ENCODE measurements at regions not wholly inside any gene's neighbourhood (a gene's known extent, or its start where the extent isn't known, plus 50 kb on each side); places are given as distances from the start of the nearest gene placed in this dataset.
"Not testable (repeated sequence)": the region's sequence is repeated elsewhere in the genome, so short reads cannot be mapped to it uniquely, and the experiment has no call there.

- no peaks in the 10 kb centered on the region for H3K36me3 ChIP-seq
- H3K9me3 ChIP-seq: peaks cover 0 to 26% (median 10%) of the 10 kb centered on the region in 8 donors
- DNase-seq: no peak
- no peak overlapping the region for H3K27ac ChIP-seq
- no peak for TF ChIP-seq POLR2A (IDR thresholded peaks at IDR 0.05)
- no peak for TF ChIP-seq CTCF (IDR thresholded peaks at IDR 0.05 in 8 of 11, conservative IDR thresholded peaks at IDR 0.05 in 3 of 11)
- no peak for TF ChIP-seq POLR2AphosphoS5 (IDR thresholded peaks at IDR 0.05)
- no peaks in the 10 kb centered on the region for H3K4me1 ChIP-seq
- intact Hi-C loops (cut with DNase I; ENCODE audit: low total_unique reads): no loop called here
- H3K27me3 ChIP-seq (replicated peaks in 1 of 7): no peaks in the 10 kb centered on the region
- WGBS, 5 donors: 90 to 92% (median 92%) methylated on average over 29 to 31 of the region's 31 CpGs
- no peak overlapping the region for H3K4me3 ChIP-seq
Observed at GRCh38 chr2:132279930-132280615, 118.3 kb upstream of the ANKRD30BL start.

- H3K27me3 ChIP-seq (replicated peaks in 1 of 7): no peaks in the 10 kb centered on the region
- H3K27ac ChIP-seq: no peak overlapping the region
- H3K9me3 ChIP-seq: peaks cover 0 to 26% (median 10%) of the 10 kb centered on the region in 8 donors
- 91 to 96% (median 95%) methylated on average over 11 to 12 of the region's 12 CpGs for WGBS, 5 donors
- H3K4me1 ChIP-seq: no peaks in the 10 kb centered on the region
- no peaks in the 10 kb centered on the region for H3K36me3 ChIP-seq
- no peak overlapping the region for H3K4me3 ChIP-seq
- no peak for DNase-seq
- no peak for TF ChIP-seq POLR2AphosphoS5 (IDR thresholded peaks at IDR 0.05)
- TF ChIP-seq CTCF (IDR thresholded peaks at IDR 0.05 in 8 of 11, conservative IDR thresholded peaks at IDR 0.05 in 3 of 11): no peak
- TF ChIP-seq POLR2A (IDR thresholded peaks at IDR 0.05): no peak
- intact Hi-C loops (cut with DNase I; ENCODE audit: low total_unique reads): no loop called here
Observed at GRCh38 chr2:132280912-132281311, 119.2 kb upstream of the ANKRD30BL start.

GRCh38 chr2:132282104-132282503 is 120.4 kb upstream of the ANKRD30BL start:
- Histone ChIP-seq H3K9me3 (peaks cover 0 to 26% (median 10%) of the 10 kb centered on the region in 8 donors), H3K27me3 (replicated peaks in 1 of 7) (peaks cover 0 to 10% (median 0%) of the 10 kb centered on the region in 7 donors)
- H3K4me3 ChIP-seq; H3K4me1 ChIP-seq; DNase-seq; intact Hi-C loops (cut with DNase I; ENCODE audit: low total_unique reads); H3K27ac ChIP-seq; H3K36me3 ChIP-seq: not testable (repeated sequence)
- WGBS, 5 donors: 78 to 88% (median 83%) methylated on average over 6 of the region's 6 CpGs

- Histone ChIP-seq H3K27ac (no peak overlapping the region), H3K27me3 (replicated peaks in 1 of 7) (peaks cover 0 to 10% (median 0%) of the 10 kb centered on the region in 7 donors), H3K9me3 (peaks cover 0 to 25% (median 10%) of the 10 kb centered on the region in 8 donors), H3K4me3 (no peak overlapping the region), H3K36me3 (no peaks in the 10 kb centered on the region), H3K4me1 (no peaks in the 10 kb centered on the region)
- WGBS, 5 donors: 90 to 97% (median 94%) methylated on average over 8 to 9 of the region's 9 CpGs
- TF ChIP-seq POLR2AphosphoS5 (IDR thresholded peaks at IDR 0.05): no peak
- no peak for TF ChIP-seq POLR2A (IDR thresholded peaks at IDR 0.05)
- TF ChIP-seq CTCF (IDR thresholded peaks at IDR 0.05 in 8 of 11, conservative IDR thresholded peaks at IDR 0.05 in 3 of 11): no peak
- intact Hi-C loops (cut with DNase I; ENCODE audit: low total_unique reads): no loop called here
- no peak for DNase-seq
Observed at GRCh38 chr2:132282911-132283310, 121.2 kb upstream of the ANKRD30BL start.

GRCh38 chr2:132286289-132286911 is 124.6 kb upstream of the ANKRD30BL start:
- H3K4me1 ChIP-seq; intact Hi-C loops (cut with DNase I; ENCODE audit: low total_unique reads): not testable (repeated sequence)
- WGBS, 5 donors: 67 to 81% (median 70%) methylated on average over 6 of the region's 6 CpGs

GRCh38 chr2:132287910-132288309 is 126.2 kb upstream of the ANKRD30BL start:
- DNase-seq; H3K27ac ChIP-seq; intact Hi-C loops (cut with DNase I; ENCODE audit: low total_unique reads); H3K4me3 ChIP-seq; H3K4me1 ChIP-seq; H3K9me3 ChIP-seq; H3K36me3 ChIP-seq: not testable (repeated sequence)
- WGBS, 5 donors: 80 to 88% (median 85%) methylated on average over 8 of the region's 8 CpGs
- peaks cover 0 to 10% (median 0%) of the 10 kb centered on the region in 7 donors for H3K27me3 ChIP-seq (replicated peaks in 1 of 7)

More at GRCh38 chr2:132286289-132286911, 124.6 kb upstream of the ANKRD30BL start:
- not testable (repeated sequence) for DNase-seq, H3K4me3 ChIP-seq, H3K36me3 ChIP-seq, H3K27ac ChIP-seq, H3K9me3 ChIP-seq
- H3K27me3 ChIP-seq (replicated peaks in 1 of 7): peaks cover 0 to 10% (median 0%) of the 10 kb centered on the region in 7 donors

- H3K9me3 ChIP-seq; DNase-seq; intact Hi-C loops (cut with DNase I; ENCODE audit: low total_unique reads); H3K36me3 ChIP-seq; H3K4me3 ChIP-seq; H3K4me1 ChIP-seq; H3K27ac ChIP-seq: not testable (repeated sequence)
- 48 to 68% (median 62%) methylated on average over 4 of the region's 4 CpGs for WGBS, 5 donors
- peaks cover 0 to 10% (median 0%) of the 10 kb centered on the region in 7 donors for H3K27me3 ChIP-seq (replicated peaks in 1 of 7)
Observed at GRCh38 chr2:132289138-132289537, 127.4 kb upstream of the ANKRD30BL start.

Measured in spleen (tissue), 11 donors.